Prostate gland (tissue), 2 donors: ENCODE measurements at regions not wholly inside any gene's neighbourhood (a gene's known extent, or its start where the extent isn't known, plus 50 kb on each side); places are given as distances from the start of the nearest gene placed in this dataset.

Source experiments
- CTCF ChIP-seq, 4 experiments: fragments of 200-600 bp in 2 of 4; fragments of 450-650 bp in 2 of 4; sonication (generic) in 2 of 4; IDR thresholded peaks; 1 replicate in 3 of 4; 2 replicates in 1 of 4; pipeline ENCODE4 v1.5.1; 2016 to 2019; ENCODE audit warnings: antibody characterized with exemption in 4 of 4, mild to moderate bottlenecking in 2 of 4, moderate library complexity in 2 of 4
- POLR2A ChIP-seq: fragments of 450-650 bp; IDR thresholded peaks from one replicate; pipeline ENCODE4 v1.6.1; 2016; ENCODE audit warnings: antibody characterized with exemption, mild to moderate bottlenecking

DNA sequence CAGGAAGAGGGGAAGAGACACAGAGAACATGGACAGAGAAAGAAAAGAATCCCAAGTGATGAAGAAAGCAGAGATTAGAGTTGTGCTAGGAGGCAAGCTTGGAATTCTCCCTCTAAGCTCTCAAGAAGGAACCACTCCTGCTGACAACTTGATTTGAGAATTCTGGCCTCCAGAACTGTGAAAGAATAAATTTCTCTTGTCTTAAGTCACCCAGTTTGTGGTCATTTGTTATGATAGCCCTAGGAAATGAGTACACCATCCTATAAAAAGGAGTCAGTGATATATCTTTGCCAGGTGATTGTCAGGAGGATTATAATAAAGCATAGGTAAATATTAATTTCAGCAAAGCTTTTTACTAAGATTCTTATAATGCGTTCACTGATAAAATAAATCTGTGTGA is 82.7 kb upstream of the TFEC start:
- TF ChIP-seq CTCF (IDR thresholded peaks at IDR 0.05) (no peak), POLR2A (no peak)
